C4-2B (cell line): ENCODE measurements at regions not wholly inside any gene's neighbourhood (a gene's known extent, or its start where the extent isn't known, plus 50 kb on each side); places are given as distances from the start of the nearest gene placed in this dataset.

ENCODE experiments used
- ZFX ChIP-seq: fragments of 450-650 bp; IDR thresholded peaks from 2 replicates; pipeline ENCODE4 v1.6.1; 2017
- TF ChIP-seq, protein P1 (sequence below): fragments of 450-650 bp; conservative IDR thresholded peaks from 2 replicates; pipeline ENCODE4 v1.5.1; 2017; ENCODE audit warnings: mild to moderate bottlenecking

- TF ChIP-seq, protein P1, sequence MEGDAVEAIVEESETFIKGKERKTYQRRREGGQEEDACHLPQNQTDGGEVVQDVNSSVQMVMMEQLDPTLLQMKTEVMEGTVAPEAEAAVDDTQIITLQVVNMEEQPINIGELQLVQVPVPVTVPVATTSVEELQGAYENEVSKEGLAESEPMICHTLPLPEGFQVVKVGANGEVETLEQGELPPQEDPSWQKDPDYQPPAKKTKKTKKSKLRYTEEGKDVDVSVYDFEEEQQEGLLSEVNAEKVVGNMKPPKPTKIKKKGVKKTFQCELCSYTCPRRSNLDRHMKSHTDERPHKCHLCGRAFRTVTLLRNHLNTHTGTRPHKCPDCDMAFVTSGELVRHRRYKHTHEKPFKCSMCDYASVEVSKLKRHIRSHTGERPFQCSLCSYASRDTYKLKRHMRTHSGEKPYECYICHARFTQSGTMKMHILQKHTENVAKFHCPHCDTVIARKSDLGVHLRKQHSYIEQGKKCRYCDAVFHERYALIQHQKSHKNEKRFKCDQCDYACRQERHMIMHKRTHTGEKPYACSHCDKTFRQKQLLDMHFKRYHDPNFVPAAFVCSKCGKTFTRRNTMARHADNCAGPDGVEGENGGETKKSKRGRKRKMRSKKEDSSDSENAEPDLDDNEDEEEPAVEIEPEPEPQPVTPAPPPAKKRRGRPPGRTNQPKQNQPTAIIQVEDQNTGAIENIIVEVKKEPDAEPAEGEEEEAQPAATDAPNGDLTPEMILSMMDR, result no peak
- TF ChIP-seq ZFX, result no peak
Observed at GRCh38 chr6:44667226-44667625, 279.7 kb downstream of the CDC5L start.
